ENCODE measurements at regions not wholly inside any gene's neighbourhood (a gene's known extent, or its start where the extent isn't known, plus 50 kb on each side); places are given as distances from the start of the nearest gene placed in this dataset.

DNA sequence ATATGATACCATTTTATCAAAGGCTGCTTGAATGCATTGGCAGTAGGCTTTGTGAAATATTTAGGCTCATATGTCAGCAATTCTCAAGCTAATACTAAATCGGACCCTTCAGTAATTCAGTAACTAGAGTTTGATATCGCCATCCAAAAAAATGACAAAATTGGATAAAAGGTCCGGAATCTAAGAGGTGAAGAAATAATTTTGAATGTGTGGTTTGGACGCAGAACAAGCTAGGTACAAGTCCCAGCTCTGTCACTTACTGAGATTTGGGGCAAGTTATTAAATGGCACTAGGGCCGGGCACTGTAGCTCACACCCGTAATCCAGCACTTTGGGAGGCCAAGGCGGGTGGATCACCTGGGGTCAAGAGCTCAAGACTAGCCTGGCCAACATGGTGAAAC, 956.5 kb downstream of the CDH11 start:
- DNase-seq (ENCODE audit: low spot score), result no peak

DNA sequence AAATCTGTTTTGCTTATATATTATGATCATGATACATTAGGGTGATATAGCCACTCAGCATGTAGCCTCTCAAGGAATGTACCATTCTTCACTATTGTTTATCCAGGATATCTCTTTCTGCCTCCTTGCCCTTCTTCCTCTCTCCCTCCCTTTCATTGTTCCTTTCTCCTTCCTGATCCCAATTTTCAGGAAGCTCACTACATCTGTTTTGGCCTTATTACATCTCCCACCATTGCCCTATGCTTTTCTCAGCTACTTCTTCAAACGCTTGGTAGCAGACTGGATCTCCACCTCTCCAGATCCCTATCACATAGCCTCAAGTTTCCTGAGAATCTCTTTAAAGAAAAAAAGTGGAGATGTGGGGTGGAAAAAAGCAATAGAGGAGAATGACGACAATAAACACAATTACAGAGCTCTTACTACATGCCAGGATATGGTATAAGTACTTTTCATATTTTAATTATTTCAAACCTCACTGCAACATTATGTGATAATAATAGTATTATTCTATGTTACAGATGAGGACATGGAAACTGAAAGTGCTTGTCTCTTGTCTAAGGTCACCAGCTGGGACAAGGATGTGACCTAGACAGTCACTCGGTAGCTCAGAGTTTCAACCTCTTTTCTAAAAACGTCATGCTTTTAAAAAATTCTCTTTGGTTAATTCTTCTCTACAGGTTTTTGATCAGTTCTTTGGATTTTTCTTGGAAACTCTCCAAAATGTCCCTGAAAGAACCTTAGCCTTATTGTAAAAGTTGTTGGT, 959.1 kb downstream of the CDH11 start:
- DNase-seq (ENCODE audit: low spot score), result no peak

DNA sequence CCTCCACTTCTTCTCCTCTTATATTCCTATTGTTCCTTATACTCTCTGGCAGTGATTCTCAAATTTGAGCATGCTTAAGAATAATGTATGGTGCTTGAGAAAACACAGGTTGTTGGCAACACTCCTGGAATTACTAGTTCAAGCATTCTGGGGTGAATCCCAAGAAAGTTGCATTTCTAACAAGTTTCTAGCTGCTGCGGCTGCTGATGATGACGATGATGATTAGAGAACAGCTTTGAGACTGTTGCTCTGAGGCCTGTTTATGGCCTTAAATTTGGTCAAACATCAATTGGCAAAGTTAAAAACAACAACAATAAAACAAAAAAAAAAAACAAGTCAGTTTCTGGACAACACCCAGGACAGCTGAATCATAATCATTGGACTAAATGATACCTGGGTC, 961.9 kb downstream of the CDH11 start:
- no peak for DNase-seq (ENCODE audit: low spot score)

DNA sequence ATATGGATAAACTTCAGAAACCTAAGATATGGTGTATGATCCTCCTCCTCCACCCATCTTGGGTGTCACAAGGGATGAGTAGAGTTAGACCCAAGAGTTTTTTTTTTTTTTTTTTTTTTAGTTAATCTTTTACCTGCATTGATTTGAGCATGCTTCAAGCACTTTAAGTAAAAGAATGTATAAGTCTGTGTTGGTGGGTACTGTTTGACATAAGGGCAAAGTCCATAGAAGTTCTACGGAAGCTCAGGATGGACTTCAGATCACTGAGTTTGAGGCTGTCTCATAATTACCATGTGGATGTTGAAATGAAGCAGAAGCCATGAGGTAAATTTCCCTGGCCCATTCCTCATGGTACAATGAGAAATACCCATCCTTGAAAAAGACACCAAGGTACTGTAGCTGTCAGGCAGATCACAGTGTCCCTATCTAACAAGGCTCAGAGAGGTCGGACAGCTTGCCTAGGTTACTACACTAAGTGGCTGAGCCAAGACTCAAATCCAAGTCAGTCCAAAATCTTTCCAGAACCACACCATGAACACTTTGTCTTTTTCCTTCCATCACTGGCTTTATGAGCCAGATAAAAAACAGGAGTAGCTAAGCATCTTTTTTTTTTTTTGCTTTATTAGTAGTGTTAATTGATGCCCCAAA, 962.8 kb downstream of the CDH11 start:
- no peak for DNase-seq (ENCODE audit: low spot score)

DNA sequence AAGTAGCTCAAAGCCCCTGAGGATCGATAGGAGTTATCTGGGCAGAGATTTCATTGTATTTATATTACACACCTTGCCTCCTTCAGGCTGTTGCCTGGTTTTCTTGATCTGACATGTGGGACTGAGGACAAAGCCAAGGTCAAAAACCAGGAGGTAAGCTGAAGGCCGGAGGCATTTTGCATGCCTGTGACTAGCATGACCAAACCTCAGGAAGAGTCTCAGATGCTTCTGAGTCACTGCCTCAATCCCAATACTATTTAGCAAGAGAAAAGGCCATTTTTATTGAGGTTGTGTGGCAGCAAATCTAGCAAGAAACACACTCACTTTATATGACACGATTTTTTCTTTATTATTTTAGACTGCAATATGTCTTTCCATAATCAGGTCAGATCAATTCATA, 968.1 kb downstream of the CDH11 start:
- DNase-seq (ENCODE audit: low spot score), result no peak

DNA sequence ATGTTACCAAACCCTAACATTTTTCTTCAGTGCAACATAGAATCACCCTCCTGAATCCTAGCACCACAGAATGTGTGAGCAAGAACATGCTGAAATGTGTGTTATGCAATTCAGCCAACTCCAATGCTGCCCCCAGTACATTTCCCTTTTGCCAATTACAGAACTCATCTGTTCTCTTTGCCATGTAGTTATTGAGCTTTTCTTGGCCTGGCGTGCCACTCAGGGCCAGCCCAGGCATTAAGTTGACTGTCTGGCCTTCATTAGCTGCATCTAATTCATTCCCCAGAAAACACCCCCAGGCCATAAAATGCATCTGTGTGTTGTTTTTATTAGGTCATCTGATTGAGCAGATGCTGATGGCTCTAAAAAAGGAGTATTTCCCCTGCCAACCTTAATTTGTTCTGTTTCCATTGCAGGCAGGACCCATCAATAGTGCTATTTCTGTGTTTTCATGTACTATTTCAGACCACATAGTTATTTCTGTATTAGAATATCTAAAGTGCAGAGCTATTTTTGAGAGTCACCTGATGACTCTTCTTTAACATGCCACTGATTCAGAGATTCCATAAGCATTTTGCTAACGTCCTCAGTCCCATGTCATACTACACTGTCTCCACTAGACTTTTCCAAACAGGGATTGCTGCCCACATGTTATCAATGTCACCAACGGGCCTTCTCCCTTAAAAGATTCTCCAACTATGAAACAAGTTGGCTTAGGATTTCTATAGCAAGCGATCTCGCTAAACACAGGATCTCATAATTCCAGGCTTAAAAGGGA, 969.7 kb downstream of the CDH11 start:
- no peak for DNase-seq (ENCODE audit: low spot score)

DNA sequence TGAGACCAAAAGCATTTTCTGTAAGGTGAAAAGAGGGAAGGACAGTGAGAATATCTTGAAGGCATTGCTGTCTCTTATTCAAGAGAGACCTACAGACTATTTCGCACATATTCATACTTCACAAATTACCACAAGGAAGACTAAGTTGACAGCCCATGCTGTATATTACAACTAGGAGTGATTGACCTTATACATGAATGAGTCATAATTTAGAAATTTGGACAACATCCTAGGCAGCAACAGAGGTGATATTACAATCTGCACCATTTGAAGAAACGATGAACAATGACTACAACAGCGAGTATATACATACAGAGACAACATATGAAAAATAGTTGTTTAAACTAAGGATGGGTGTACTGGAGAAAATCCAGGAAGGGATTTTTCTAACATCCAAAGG, 971.7 kb downstream of the CDH11 start:
- no peak for DNase-seq (ENCODE audit: low spot score)

DNA sequence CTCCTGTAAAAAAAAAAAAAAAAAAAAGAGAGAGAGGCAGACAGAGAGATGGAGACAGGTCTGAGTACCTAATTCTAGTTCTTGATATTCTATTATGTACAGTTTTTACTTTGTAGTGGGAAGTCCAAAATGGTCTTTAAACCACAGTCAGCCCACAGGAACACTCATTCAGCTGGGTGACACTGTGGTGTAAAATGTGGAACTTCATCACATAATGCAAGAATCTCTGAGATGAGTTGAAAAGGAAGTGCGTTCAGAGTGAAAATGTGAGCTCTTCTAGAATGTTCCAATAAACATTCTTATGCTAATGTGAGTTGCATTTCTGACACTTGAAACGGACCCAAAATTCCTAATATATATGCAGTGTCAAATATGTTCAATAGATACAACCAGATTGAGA, 972.1 kb downstream of the CDH11 start:
- no peak for DNase-seq (ENCODE audit: low spot score)

DNA sequence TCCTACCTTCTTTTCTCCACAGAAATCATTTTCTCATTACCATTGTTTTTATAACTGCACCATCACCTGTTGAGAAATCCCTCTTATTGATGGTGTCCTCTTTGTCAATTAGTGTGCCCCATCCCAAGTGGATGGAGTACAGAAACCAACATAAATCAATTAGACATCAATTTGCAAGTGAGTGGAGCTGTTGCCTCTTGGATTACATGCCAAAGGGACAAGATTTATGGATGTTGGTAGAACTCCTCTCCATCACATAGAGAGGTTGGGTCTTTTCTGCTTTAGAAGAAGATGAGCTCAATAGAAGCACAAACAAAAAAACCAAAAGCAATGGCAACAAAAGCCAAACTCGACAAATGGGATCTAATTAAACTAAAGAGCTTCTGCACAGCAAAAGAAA, 973.5 kb downstream of the CDH11 start:
- DNase-seq (ENCODE audit: low spot score), result no peak

DNA sequence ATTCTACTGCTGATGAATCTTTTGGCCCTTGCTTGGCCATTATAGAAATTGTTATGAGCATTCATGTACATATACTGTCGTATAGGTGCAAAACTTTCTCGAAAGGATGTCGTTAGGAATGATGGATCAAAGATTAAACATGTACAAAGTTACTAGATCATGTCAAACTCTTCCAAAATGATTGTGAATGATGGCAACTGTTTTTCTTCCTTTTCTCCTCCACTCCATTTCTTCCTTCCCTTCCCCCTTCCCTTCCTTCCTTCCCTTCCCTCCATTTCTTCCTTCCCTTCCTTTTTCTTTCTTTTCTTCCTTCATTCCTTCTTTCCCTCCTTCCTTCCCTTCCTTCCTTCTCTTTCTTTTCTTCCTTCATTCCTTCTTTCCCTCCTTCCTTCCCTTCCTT, 973.9 kb downstream of the CDH11 start:
- no peak for DNase-seq (ENCODE audit: low spot score)

DNA sequence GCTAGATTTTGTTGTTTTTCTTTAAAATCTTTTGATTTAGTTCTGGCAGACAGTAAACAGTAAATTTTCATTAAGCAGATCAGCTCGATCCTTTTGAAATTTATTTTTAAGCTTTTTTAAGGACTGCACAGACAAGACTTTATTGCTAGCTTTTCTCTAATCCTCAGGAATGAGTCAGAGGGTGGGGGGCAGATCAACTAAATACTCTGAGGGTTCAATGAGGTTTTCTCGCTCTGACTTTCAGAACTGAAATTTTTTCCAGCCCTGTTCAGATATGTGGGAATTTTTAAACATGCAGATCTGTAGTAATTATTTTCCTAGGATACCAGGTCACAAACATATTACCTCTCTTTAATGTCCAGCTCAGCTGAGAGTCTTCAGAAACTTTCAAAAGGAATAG, 977.2 kb downstream of the CDH11 start:
- DNase-seq (ENCODE audit: low spot score), result no peak

DNA sequence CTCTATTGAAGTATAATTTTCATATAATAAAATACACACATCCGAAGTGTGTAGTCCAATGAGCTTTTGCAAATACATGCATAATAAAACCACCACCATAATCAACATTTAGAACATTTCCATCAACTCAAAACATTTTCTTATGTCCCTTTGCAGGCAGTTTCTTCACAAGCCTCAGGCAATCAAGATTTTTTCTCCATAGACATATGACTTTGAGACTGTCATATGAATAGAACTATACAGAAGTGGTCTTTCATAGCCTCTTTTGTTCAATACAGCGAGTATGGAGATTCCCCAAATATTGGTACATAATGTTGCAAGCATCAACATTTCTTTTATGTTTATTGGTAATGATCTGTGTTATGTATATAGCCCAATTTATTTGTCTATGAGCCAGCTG, 983.2 kb downstream of the CDH11 start:
- no peak for DNase-seq (ENCODE audit: low spot score)

DNA sequence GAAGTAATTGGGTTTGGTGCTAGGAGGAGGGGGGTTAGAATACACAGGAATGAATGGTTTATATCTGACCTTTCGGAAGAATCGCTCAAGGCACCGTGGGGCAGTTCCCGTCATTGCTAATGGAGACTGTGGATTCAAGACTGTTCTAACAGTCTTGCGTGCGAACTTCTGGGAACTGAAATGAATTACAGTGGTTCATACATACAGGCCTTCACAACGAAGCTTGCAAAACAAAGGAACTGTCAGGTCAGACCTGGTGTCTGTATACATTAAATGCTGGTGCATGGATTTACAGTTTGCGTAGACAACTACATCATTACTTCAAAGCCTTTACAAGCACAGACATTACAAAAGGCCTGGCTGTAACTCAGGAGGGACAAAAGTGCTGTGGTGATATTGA, 983.9 kb downstream of the CDH11 start:
- no peak for DNase-seq (ENCODE audit: low spot score)

DNA sequence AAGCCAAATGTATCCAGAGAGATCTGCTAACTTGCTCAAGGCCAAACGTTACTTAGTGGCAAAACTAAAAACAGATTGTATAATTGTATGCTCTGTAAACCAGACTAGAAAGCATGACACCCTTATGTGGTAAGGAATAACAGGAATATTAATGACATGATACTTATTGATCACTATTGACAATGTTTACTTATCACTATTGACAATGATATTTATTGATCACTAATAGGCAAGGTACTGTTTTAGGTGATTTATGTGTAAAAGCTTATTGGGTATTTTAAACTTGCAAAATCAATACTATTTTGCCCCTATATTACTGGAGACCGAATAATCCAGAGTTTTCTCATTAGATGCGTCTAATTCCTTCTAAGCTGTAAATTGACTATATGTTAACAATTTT, 985.1 kb downstream of the CDH11 start:
- no peak for DNase-seq (ENCODE audit: low spot score)

DNA sequence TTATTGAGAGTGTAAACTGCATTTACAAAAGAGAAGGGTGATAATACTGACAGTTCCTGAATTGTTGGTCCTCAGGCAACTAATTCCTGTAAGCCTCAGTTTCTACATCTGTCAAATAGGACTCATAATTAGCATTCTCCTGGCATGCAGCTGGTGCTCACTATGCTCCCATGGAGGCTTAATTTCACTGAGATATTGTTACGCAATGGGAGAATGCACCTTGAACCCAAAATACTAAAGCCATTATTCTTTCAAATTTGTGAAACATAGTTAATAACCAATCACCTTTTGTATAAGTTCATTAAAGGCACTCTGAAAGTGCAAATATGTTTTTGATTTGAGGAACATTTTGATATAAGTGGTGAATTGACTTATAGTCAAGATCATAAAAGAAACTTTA, 985.5 kb downstream of the CDH11 start:
- DNase-seq (ENCODE audit: low spot score), result no peak

DNA sequence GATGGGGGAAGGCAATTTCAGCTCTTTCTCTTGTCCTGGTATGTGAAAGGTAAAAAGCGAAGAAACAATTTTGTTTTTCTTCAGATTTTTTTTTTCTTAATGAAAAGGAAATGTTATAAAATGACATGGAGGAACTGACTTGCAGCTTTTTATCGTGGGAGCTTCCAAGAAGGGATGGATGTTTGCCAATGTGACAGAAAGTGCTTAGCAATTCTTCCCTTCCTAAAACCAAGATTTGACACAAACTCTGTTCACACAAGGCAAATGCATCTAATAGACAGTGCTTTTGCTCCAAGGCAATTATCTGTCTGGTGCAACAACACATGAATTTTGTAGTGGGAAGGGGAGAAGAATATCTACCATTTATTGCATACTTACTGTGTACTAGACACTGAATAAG, 988.5 kb downstream of the CDH11 start:
- DNase-seq (ENCODE audit: low spot score), result no peak

DNA sequence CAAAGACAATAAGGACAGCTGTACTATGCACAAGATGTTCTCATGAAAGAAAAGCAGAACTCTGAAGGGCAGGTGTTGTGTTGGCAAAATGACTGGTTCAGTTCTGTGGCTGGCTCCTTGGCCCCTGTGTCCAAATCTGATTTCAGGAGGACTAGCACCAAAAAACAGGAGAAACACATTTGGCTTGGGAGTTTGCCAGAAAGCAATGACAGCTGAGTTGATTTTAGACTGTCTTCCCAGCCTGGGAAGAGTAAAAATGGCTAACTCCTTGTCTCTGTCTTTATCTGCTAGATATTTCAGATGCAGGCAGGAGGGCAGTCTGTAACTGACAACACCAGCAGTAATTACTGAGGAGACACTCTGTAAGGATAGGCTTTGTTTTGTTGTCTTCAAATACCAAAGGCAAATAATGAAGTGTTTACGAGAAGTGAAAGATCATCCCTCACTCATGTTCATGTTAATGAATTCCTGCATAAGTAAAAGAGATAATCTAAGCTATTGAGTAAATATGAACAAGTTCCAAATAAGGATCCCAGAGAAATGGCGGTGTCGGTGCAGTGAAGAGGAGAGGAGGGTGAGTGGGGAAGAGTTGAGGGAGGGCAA, 989.0 kb downstream of the CDH11 start:
- DNase-seq (ENCODE audit: low spot score), result no peak

DNA sequence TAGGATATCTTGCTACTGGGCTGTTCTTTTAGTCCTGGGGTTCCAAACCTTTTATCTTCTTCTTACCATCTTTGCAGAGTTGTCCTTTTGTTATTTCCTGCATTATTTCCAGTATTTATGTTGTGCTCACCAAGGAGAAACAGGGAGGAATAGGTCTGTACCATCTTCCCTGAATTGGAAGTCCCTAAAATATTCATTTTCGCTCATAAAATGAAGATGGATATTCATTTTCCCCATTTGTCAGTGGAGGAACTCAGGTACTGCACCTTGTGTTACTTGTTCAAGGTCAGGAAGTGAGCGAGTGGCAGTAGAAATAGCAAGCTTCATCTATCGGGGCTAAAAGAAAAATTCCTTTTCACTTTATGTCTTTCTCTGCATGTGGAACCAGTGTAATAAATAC, 989.7 kb downstream of the CDH11 start:
- no peak for DNase-seq (ENCODE audit: low spot score)

DNA sequence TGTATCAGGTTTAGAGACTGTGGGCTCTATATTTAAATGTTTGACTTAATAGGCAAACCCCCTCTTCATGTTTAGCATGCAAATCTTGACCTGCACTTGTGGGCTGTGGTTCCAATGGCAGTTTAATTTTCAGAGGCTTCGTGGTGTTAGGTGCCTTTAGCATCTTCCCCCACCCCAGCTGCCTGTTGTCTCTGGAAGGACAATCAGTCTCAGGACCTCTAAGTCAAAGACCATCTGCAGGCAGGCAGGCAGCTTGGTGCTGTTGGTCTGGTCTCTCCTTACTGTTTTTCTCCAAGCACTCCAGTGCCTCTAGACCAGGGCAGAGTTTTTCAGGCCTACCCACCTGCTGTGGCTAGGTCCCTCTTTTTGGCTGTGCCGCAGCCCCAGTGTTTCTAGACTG, 990.4 kb downstream of the CDH11 start:
- DNase-seq (ENCODE audit: low spot score), result no peak

DNA sequence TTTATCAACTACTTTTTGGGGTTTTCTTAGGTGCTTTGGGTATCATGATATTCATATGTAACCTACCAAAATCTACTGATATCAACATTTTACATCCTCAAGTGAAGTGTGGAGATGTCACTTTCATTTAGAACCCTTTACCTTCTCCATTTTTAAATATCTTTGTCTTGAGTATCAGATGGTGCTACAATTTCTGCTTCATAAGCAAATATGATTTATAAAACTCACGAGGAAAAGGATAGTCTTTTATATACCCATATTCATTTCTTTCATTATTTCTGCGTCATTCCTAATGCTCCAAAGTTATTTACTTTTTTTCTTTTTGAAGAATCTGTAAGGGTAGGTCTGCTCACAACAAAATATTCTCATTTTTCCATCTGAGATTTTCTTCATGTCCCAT, 991.7 kb downstream of the CDH11 start:
- no peak for DNase-seq (ENCODE audit: low spot score)

DNA sequence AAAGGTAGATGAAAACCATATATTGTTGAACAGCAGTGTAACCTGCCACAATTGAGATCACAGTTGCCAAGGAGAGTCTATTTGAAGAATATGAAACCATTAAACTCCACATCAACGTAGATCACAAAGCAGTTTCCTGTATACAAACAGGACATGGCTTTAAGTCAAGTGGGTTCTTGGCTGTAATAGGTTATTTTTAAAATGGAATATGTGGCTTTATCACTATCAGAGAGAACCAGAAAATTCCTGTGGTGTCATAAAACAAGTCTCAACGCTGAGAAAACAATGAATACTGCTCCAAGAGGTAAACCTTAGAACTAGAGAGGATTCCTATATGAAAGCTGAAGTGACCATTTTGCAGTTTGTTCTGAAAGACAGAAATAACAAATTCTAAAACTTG, 999.7 kb downstream of the CDH11 start:
- DNase-seq (ENCODE audit: low spot score), result no peak

DNA sequence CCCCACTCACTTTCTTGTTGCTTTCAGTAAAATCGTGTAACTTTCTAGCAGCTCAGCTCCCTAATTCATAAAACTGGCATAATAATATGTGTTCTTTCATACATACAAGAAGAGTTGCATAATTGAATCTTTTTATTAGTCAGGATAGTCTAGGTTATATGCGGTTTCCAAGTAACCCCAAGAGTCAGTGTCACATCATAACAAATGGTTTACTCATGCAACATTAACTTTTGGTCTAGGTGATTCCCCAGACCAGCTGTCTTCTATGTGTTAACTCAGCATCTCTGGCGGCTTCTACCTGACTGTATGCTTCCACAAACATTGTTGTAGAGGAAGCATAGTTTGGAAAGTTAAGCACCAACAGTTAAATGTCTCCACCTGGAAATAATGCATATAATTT, 1000.4 kb downstream of the CDH11 start:
- no peak for DNase-seq (ENCODE audit: low spot score)

DNA sequence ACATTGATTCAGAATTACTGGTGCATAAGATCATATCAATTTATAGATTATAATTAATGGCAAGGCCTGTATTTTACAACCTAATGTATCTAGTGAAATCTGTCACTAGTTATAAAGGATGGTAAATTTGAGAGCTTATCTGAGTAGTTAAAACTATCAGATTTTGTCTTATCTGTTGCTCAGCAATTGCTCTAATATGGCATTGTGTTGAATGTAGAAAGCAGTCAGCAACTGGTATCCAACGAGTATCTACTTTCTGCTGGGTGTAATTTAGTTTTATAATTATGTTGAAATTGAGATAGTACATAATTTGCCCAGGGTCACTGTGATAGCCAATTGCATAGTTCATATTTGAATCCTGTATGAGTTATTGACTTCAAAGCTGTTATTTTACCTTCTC, 1005.7 kb downstream of the CDH11 start:
- no peak for DNase-seq (ENCODE audit: low spot score)

Measured in hematopoietic multipotent progenitor cell treated with erythropoietin and hydrocortisone succinate and interleukin-3 and kit ligand, for 15 days (in vitro differentiated cells).